H1 (cell line): ENCODE measurements at regions not wholly inside any gene's neighbourhood (a gene's known extent, or its start where the extent isn't known, plus 50 kb on each side); places are given as distances from the start of the nearest gene placed in this dataset.

Experiments used
- CBX8 ChIP-seq: fragments of 300-800, 300-1000 bp; sonication (generic); IDR thresholded peaks from 2 replicates; pipeline ENCODE4 v1.7.1; 2016; ENCODE audit warnings: low read depth, low read length, borderline replicate concordance
- EZH2 ChIP-seq: fragments of 200-600 bp; sonication (generic); IDR thresholded peaks from 2 replicates; pipeline ENCODE4 v1.7.1; 2012; ENCODE audit warnings: low read depth, mild to moderate bottlenecking, moderate library complexity, low read length, inconsistent platforms; ENCODE audit not compliant: severe bottlenecking
- TF ChIP-seq, protein P1 (sequence below), 3 experiments: IDR thresholded peaks; 1 replicate in 2 of 3; 2 replicates in 1 of 3; pipeline versions ENCODE4 v1.5.1 to v1.6.1; 2011; ENCODE audit warnings: low read length in 3 of 3, mild to moderate bottlenecking in 3 of 3, inconsistent platforms in 2 of 3, low read depth in 1 of 3, moderate library complexity in 1 of 3; ENCODE audit not compliant: insufficient read depth in 1 of 3; ENCODE audit errors: control extremely low read depth in 1 of 3

DNA sequence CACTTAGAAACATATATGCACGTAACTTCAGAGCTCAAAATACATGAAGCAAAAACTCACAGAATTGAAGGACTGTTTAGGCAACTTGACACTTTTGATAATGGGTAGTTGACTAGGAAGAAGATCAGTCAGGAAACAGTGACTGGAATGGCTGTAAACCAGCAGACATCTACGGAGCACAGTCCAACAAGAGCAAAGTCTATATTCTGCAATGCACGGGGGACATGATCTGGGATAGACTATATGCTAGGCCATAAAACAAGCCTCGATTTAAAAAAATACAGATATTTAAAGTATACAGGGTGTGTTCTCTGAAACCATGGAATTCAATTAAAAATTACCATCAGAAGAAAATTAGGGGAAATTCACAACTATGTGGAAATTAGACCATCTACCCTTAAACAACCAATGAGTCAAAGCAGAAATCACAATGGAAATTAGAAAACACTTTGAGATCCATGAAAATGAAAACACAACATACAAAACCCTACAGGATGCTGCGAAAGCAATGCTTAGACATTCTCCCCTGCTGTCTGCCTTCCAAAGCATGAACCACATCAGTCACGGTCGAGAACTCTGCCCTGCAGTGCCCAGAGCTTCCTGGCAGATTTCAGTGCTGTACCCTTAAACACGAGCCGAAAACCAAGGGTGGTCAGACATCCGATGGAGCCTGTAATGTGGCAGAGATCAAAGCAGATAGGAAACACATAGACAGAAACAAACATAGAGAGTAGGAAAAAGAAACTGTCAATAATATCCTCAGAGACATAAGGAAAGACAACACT lies 651.9 kb upstream of the HS6ST1 start:
- TF ChIP-seq, protein P1, sequence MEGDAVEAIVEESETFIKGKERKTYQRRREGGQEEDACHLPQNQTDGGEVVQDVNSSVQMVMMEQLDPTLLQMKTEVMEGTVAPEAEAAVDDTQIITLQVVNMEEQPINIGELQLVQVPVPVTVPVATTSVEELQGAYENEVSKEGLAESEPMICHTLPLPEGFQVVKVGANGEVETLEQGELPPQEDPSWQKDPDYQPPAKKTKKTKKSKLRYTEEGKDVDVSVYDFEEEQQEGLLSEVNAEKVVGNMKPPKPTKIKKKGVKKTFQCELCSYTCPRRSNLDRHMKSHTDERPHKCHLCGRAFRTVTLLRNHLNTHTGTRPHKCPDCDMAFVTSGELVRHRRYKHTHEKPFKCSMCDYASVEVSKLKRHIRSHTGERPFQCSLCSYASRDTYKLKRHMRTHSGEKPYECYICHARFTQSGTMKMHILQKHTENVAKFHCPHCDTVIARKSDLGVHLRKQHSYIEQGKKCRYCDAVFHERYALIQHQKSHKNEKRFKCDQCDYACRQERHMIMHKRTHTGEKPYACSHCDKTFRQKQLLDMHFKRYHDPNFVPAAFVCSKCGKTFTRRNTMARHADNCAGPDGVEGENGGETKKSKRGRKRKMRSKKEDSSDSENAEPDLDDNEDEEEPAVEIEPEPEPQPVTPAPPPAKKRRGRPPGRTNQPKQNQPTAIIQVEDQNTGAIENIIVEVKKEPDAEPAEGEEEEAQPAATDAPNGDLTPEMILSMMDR (IDR thresholded peaks at IDR 0.05; ENCODE audit: control extremely low read depth in 1 of 3, insufficient read depth in 1 of 3, low read depth in 1 of 3, low read length in 3 of 3), result no peak
- no peak for TF ChIP-seq EZH2
- no peak for TF ChIP-seq CBX8
